ENCODE measurements at regions not wholly inside any gene's neighbourhood (a gene's known extent, or its start where the extent isn't known, plus 50 kb on each side); places are given as distances from the start of the nearest gene placed in this dataset.

DNA sequence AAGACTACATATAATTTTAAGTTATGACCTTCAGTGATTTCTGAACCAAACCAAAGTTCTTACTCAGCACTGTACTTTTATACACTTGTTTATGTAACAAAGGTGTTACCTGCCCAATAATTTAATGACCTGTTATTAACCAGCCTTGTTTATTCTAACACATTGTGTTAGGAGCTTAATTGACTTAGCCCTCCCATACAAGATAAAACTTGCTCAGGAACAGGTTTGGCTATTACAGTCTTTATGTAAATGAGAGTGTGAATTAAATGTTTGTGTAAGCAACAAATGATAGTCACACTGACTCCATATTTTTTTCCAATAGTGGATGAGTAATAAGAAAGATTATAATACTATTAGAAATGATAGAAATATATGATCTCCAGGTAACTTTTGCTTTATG is 51.8 kb upstream of the MYCBP2 start:
- no peak for DNase-seq

DNA sequence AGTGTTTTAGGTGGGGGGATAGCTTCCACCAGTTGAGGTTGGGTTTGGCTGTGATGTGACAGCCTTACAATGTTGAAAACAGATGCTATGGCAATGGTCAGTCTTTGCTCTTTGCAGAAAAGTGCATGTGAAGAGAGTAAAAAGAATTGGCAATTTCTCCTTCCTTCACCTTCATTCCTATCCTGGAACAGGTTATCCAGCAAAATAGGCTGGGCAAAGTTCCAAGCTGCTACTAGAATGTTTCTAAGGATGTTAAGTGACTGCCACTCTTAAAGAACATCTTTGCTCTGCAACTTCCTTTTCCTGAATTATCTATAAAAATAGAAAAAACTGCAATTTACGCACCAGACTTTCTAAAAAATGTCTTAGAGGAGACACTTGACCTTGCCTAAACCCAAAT is 50.1 kb upstream of the MYCBP2 start:
- DNase-seq: peak in 1 of 2 experiments; percentile 32
